ENCODE measurements at regions not wholly inside any gene's neighbourhood (a gene's known extent, or its start where the extent isn't known, plus 50 kb on each side); places are given as distances from the start of the nearest gene placed in this dataset.
"Not testable (repeated sequence)": the region's sequence is repeated elsewhere in the genome, so short reads cannot be mapped to it uniquely, and the experiment has no call there.

- peaks cover 5% of the 10 kb centered on the region for H3K4me1 Mint-ChIP-seq (ENCODE audit: insufficient read depth, unreplicated experiment)
- POLR2A ChIA-PET = no interaction called here
- no peak for TF ChIP-seq CTCF (IDR thresholded peaks at IDR 0.05; ENCODE audit: unreplicated experiment)
- H3K4me3 Mint-ChIP-seq (ENCODE audit: unreplicated experiment) = no peak overlapping the region
- H3K27me3 Mint-ChIP-seq (ENCODE audit: insufficient read depth, unreplicated experiment) = no peaks in the 10 kb centered on the region
- BruUV-seq (replicated peaks) = no TSS peak
- no peaks in the 10 kb centered on the region for H3K9me3 Mint-ChIP-seq (ENCODE audit: unreplicated experiment)
- DNase-seq (ENCODE audit: unreplicated experiment) = no peak
- H3K27ac Mint-ChIP-seq (ENCODE audit: low read depth, unreplicated experiment) = no peak overlapping the region
- intact Hi-C loops (cut with micrococcal nuclease) = no loop called here
- CTCF ChIA-PET = interaction anchor here (0.9 to 3.3 kb wide), 7 partner anchors 10 to 254 kb away, joined by 3 to 15 read pairs (median 5); partner anchors contain the start of genes LRIG2 and PPM1J
- H3K36me3 Mint-ChIP-seq (ENCODE audit: insufficient read depth, unreplicated experiment) = no peaks in the 10 kb centered on the region
Observed at GRCh38 chr1:112818990-112819689, 104.0 kb upstream of the PPM1J start.

DNA sequence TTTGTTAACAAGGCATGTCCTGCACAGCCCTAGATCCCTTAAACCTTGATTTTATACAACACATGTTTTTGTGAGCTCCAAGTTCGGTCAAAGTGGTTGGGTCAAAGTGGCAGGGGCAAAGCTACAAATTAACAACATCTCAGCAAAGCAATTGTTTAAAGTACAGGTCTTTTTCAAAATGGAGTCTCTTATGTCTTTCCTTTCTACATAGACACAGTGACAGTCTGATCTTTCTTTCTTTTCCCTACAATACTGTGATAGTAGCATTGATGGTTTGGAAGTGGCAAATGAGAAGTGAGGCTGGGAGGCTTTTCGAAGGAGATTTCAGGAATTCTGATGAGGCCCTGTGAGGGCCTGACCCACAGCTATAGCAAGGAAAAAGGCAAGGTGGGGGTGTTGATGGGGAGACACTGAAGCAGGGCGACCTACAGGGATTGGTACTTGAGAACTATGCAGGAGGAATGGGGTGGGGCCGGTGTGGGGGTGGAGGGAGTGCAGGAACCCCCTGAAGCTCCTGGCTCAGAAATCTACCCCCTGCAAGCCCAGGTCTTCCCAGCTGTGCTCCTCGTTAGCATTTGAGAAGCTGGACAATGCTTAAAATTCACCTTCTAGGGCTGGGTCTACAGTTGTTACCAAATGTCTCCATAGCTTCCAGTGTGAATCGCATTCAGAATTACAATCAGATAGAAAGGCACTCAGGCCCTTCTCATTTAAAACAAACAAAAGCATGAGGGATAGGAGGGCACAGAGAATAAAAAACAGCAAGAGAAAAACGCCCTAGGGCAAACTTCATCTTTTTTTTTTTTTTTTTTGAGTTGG is 102.6 kb upstream of the PPM1J start:
- CTCF ChIA-PET = interaction anchor here (0.5 to 3.2 kb wide), 10 partner anchors 9 to 1493 kb away, joined by 3 to 12 read pairs (median 4); partner anchors contain the start of genes LRIG2 and PPM1J
- H3K36me3 Mint-ChIP-seq (ENCODE audit: insufficient read depth, unreplicated experiment) = no peaks in the 10 kb centered on the region

GRCh38 chr1:112815376-112815775 is 100.2 kb upstream of the PPM1J start:
- ChIA-PET POLR2A (no interaction called here), CTCF (interaction anchor here (1.3 kb wide), 1 partner anchor 99 kb away, joined by 3 read pairs; no protein-coding TSS in a partner anchor)
- no peaks in the 10 kb centered on the region for H3K9me3 Mint-ChIP-seq (ENCODE audit: unreplicated experiment)
- no peaks in the 10 kb centered on the region for H3K27me3 Mint-ChIP-seq (ENCODE audit: insufficient read depth, unreplicated experiment)
- H3K4me3 Mint-ChIP-seq (ENCODE audit: unreplicated experiment) = no peak overlapping the region
- BruUV-seq (replicated peaks) = no TSS peak
- no peaks in the 10 kb centered on the region for H3K36me3 Mint-ChIP-seq (ENCODE audit: insufficient read depth, unreplicated experiment)
- intact Hi-C loops (cut with micrococcal nuclease) = no loop called here
- peaks cover 5% of the 10 kb centered on the region for H3K4me1 Mint-ChIP-seq (ENCODE audit: insufficient read depth, unreplicated experiment)
- TF ChIP-seq CTCF (IDR thresholded peaks at IDR 0.05; ENCODE audit: unreplicated experiment) = no peak
- no peak overlapping the region for H3K27ac Mint-ChIP-seq (ENCODE audit: low read depth, unreplicated experiment)
- DNase-seq (ENCODE audit: unreplicated experiment) = no peak

More for the DNA sequence above, 102.6 kb upstream of the PPM1J start:
- BruUV-seq (replicated peaks) = no TSS peak
- H3K9me3 Mint-ChIP-seq (ENCODE audit: unreplicated experiment) = no peaks in the 10 kb centered on the region
- peaks cover 5% of the 10 kb centered on the region for H3K4me1 Mint-ChIP-seq (ENCODE audit: insufficient read depth, unreplicated experiment)
- no peak for TF ChIP-seq CTCF (IDR thresholded peaks at IDR 0.05; ENCODE audit: unreplicated experiment)
- no peaks in the 10 kb centered on the region for H3K27me3 Mint-ChIP-seq (ENCODE audit: insufficient read depth, unreplicated experiment)
- no peak overlapping the region for H3K4me3 Mint-ChIP-seq (ENCODE audit: unreplicated experiment)
- DNase-seq (ENCODE audit: unreplicated experiment) = no peak
- H3K27ac Mint-ChIP-seq (ENCODE audit: low read depth, unreplicated experiment) = no peak overlapping the region
- intact Hi-C loops (cut with micrococcal nuclease) = no loop called here
- POLR2A ChIA-PET = interaction anchor here (0.7 kb wide), 2 partner anchors 54 to 223 kb away, joined by 3 read pairs; no protein-coding TSS in a partner anchor

DNA sequence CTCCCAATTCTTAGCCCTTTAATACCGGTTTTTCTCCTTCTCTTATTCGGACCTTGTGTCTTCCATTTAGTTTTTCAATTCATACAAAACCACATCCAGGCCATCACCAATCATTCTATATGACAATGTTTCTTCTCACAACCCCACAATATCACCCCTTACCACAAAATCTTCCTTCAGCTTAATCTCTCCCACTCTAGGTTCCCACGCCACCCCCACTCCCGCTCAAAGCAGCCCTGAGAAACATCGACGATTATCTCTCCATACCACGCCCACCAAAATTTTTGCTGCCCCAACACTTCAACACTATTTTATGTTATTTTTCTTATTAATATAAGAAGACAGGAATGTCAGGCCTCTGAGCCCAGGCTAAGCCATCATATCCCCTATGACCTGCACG is 99.5 kb upstream of the PPM1J start:
- H3K36me3 Mint-ChIP-seq (ENCODE audit: insufficient read depth, unreplicated experiment); POLR2A ChIA-PET; BruUV-seq (replicated peaks); DNase-seq (ENCODE audit: unreplicated experiment); H3K9me3 Mint-ChIP-seq (ENCODE audit: unreplicated experiment); H3K27ac Mint-ChIP-seq (ENCODE audit: low read depth, unreplicated experiment); H3K4me3 Mint-ChIP-seq (ENCODE audit: unreplicated experiment); intact Hi-C loops (cut with micrococcal nuclease); H3K27me3 Mint-ChIP-seq (ENCODE audit: insufficient read depth, unreplicated experiment); H3K4me1 Mint-ChIP-seq (ENCODE audit: insufficient read depth, unreplicated experiment): not testable (repeated sequence)
- CTCF ChIA-PET = interaction anchor here (1.3 to 1.5 kb wide), 3 partner anchors 10 to 98 kb away, joined by 3 to 7 read pairs (median 3); a partner anchor contains a TSS

All from MCF 10A (cell line).